ENCODE measurements at regions not wholly inside any gene's neighbourhood (a gene's known extent, or its start where the extent isn't known, plus 50 kb on each side); places are given as distances from the start of the nearest gene placed in this dataset.

- TF ChIP-seq CTCF (IDR thresholded peaks at IDR 0.05; ENCODE audit: low read depth, low read length, poor library complexity, severe bottlenecking), result no peak
- TF ChIP-seq EZH2phosphoT487 (IDR thresholded peaks at IDR 0.05; ENCODE audit: borderline replicate concordance, low read length), result no peak
Measured at GRCh38 chr12:90808568-90808967, 146.4 kb downstream of the CCER1 start.
